GF-D8 (cell line): ENCODE measurements at regions not wholly inside any gene's neighbourhood (a gene's known extent, or its start where the extent isn't known, plus 50 kb on each side); places are given as distances from the start of the nearest gene placed in this dataset.

Experiments used
- DNase-seq: peaks from one replicate; lab custom pipeline; 2025; lab: John Stamatoyannopoulos, UW

DNA sequence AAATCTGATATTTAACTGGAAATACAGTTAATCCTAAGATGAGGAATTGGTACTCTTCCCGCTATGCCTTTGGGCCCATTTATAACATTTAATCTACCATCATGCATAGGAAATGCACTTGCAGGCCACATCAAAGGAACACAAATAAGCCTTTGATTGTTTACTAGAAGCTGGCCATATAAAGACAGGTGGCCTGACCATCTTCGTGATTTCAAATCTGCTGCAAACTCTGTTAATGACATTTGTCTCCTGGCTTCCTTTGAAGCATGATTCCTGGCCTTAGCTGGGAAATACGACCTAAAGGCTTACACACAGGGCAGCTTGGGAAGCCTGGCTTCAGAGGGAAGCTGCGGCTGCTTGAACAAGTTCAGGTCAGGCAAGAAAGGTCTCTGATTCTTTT is 552.1 kb downstream of the CDH26 start:
- no peak for DNase-seq

DNA sequence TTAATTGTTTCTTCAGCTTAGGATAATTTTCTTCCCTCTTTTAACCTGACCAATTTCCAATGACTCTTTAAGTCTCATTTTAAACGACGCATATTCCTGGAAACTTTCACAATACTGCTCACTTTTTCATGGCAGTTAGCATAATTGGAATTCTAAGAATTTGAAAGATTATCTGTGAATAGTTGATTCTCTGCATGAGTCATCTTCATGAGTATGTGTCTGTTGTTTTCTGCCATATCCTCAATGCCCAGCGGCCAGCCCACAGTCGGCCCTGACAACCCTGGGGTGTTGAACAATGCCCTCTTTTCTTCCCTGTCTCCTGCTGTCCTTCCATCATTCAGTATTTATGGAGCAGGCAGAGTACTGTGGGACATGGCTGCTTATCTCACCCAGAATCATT is 554.2 kb downstream of the CDH26 start:
- no peak for DNase-seq

DNA sequence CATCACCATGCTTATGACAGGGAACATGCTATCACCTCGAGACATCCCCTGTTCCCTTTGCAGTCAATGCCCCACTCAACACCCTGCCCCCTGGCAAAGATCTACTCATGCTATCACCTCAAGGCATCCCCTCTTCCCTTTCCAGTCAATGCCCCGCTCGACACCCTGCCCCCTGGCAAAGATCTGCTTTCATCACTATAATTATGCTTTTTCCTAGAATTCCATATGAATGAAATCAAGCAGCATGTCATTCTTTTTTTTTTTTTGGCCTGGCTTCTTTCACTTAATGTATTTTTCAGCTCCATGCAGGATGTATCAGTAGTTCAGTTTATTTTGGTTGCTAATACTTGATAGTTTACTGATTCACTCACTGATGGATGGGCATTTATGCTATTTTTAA is 554.9 kb downstream of the CDH26 start:
- DNase-seq, result no peak

DNA sequence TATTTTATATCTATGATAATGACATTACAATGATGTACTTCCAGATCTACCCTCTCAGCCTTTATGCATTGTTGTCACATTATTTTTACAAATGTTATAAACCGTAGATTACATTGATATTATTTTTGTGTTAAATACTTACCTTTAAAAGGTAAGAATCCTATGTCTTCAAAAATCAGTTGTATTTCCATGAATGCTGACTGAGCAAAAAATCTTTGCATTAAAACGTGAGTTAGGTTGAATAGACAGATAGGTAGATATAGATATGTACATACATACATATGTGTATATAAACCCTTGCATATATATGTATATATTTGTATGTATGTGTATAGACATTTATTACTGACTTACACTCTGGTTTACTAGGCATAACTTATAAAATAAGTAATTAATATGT is 558.2 kb downstream of the CDH26 start:
- DNase-seq, result no peak

DNA sequence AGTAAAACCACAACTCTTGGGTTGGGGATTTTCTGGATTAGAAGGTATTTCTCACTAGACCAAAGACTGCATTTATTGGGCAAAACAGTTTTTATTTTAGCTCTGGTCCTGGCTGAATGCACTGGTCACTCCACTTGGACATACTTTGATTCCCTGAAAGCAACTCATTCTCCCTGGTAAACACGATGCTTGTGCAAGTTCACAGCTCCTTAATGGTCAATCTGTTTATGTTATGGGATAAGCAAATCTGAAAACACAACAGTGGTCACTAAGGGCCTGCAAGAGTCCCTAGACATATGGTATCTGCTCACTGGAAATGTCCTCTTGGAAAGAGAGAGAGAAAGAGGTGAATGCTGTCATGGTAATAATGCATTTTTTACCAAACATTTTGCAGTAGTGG is 559.8 kb downstream of the CDH26 start:
- no peak for DNase-seq

DNA sequence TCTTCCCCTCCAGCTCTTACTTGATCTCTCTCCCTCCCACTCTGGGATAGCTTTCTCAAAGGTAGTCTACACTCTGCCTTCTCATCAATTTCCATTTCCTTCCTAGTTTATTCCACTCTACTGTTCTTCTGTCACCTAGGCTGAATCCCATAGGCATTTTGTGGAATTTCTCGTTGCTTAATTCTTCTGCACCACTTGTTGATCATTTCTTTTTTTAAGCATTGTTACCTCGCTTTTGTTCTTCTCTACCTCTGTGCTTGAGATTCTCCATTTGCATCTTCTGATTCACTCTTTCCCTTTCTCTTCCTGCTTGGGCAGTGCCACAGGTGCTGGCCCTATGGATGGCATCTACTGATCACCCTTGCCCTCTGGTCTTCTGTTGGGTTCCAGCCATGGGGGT is 567.2 kb downstream of the CDH26 start:
- no peak for DNase-seq

DNA sequence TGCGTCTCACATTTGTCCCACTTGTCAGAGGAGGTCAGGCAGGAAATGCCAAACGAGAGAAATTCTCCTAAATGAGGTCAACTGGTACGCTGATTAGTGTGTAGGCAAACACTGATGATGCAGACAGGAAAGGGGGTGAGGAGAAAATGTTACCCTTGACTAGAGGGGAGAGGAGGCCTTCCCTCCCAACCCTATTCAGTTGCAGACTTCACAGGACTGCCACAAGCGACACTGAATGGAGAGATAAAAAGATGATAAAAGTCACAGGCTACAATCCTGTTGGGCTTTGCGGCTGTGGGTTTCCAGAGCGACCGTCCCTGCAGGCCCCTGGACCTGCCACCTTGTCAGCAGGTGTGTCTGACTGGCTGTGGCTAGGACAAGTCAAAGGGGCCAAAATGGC is 569.4 kb downstream of the CDH26 start:
- DNase-seq, result no peak

DNA sequence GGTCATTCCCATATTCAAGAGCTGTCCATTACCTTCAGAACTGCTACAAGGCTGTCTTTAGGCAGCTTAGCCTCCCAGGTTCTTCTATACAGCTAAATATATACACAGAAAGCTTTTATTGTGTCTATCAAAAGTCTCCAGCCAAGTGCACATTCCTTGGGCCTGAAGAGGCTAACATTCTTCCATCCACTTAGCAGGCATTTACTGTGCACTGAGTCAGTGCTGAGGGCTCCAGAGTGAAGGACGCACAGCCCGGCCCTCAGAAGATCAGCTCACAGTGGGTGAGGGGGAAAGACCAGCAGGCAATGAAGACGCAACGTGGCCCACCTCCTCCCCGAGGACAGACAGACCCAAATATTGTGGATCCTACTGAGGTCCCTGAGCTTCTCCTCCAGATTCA is 569.9 kb downstream of the CDH26 start:
- no peak for DNase-seq

DNA sequence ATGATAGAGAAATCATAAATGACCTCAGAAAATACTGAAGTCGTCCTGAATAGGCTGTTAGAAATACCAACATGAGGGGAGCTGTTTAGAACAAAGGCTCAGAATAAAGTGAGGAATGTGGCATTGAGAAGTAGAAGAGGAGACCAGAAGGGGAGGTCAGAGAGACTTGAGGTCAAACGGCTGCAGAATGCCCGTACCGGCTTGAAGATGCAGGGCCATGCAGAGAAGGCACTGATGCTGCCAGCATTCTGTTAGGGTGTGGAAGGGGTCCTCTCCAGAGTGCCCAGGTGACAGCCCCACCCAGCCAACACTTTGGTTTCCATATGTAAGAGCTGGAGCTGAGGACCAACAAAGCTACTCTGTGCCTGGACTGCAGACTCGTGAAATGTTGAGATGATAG is 570.9 kb downstream of the CDH26 start:
- DNase-seq, result no peak

DNA sequence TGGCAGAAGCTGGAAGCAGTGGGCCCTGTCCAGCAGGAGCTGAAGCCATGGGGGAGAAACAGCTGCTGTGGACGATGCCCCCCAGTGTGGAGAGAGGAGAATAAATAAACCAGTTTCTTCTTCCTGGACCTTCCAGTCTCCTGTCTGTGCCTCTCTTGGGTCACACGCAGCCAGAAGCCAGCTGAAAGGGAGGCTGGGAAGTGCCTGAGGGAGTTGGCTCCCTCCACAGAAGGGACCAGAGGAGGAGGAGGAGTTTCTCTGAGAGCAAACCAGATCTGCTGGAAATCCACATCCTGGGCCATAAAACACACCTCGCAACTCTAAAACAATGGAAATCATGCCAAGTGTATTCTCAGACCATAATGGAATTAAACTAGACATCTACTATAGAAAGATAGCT is 577.0 kb downstream of the CDH26 start:
- no peak for DNase-seq

DNA sequence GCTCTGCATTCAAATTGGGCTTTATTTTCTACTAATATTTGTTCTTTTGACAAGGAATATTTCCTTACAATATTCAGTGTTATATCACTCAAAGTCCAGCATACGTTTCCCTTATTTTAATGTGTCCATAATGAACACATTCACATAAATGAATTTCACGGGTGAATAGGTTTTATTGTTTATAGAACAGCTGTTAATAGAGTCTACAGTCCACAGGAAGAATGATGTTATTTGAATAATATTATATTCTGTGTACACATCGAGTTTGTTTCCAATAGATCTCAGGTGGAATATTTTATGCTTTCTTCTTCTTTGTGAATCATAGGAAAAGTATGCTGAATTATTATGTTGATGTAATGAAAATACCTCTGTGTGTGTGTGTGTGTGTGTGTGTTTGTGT is 582.4 kb downstream of the CDH26 start:
- no peak for DNase-seq

DNA sequence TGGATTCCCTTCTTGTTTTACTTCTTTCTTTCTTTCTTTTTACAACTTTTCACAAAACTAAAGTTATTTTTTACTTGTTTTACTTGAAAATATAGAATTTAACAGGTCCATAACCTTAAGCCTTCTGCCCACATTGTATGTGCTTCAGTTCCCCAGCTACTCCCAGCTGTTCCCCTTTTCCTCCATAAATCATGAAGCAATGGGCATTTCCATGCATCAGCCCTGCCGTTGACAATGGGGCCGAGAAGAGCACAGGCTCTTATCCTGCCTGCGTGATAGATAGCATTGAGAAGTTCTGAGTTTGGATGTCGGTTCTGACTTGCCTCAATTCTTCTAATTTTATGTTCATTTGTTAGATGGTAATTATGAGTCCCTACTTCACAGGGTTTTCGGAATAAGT is 583.8 kb downstream of the CDH26 start:
- DNase-seq, result no peak

DNA sequence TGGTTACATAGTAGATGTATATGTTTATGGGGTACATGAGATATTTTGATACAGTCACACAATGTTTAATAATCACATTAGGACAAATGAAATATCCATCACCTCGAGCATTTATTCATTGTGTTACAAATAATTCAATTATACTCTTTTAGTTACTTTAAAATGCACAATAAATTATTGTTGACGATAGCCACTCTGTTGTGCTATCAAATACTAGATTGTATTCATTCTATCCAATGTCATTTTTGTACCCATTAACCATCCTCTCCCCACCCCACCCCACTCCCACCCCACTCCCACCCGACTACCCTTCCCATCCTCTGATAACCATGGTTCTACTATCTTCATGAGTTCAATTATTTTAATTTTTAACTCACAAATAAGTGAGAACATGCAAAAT is 585.4 kb downstream of the CDH26 start:
- no peak for DNase-seq

DNA sequence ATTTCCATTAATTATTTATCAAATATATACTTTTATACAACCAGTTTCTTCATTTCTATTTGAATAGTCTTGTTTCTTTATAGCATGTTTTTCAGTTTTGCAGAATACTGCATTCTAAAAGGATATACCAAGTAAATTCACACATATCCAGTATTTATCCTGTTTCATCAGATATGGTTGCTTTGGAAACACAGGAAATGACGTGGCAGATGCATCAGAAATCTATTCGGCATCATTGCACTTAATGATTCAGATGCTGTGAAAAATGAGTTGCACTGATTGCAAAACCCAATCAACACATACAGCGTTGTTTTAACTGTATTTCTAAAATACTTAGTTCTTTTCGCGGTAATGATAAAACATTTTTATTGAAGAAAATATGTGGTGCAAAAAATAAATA is 594.9 kb downstream of the CDH26 start:
- no peak for DNase-seq

DNA sequence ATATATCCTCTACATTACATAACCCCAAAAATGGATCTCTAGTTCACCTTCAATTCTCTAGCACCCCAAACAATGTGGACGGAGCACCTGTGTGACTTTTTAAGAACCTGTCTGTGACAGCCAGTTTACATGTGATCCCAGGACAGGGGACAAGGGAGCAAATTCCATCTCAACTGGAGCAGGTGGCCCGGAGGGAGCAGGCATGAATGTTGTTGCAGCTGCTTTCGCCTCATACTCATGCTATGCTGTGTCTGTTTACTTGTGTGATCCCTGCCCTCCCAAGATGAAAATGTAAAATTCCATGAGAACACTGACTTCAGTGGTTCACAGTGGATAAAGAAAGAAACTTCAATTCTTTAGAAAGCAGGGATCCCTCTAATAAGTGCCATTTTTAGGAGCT is 600.3 kb downstream of the CDH26 start:
- DNase-seq, result no peak

DNA sequence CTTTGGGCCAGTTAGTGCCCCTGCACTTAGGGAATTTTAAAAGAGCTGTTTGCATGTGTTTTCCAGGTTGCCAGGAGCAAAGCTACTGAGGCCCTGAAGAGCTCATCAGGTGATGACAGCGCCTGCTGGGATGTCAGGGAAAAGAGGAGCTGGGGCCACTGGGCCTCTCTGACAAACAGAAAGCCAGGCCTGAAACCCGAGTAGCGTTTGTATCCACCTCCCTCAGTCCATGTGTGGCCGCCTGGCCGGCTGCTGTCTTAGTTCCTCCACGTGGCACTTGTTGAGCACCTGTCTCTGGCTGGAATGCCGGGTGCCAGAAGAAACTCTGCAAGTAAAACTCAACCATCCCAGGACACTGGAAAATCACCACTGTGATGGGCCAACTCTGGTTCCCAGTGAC is 601.2 kb downstream of the CDH26 start:
- DNase-seq, result no peak

DNA sequence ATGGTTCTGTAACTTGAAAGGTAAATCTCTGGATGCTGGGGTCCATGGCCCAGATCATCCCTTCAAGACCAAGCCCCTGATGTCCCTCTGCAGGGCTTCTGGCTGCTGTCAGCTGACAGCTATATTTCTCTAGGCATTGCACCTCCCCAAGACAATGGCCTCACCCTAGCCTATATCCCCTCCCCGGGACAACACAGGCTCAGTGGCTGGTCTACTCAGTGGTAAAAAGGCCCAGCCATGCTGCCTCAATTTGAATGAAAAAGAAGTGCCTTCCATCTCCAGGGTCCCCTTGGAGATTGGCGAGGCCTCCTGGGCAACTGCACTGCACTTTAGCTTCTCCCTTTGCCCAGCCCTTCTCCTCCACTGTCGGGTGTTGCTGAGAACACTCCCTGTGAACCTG is 602.8 kb downstream of the CDH26 start:
- no peak for DNase-seq

DNA sequence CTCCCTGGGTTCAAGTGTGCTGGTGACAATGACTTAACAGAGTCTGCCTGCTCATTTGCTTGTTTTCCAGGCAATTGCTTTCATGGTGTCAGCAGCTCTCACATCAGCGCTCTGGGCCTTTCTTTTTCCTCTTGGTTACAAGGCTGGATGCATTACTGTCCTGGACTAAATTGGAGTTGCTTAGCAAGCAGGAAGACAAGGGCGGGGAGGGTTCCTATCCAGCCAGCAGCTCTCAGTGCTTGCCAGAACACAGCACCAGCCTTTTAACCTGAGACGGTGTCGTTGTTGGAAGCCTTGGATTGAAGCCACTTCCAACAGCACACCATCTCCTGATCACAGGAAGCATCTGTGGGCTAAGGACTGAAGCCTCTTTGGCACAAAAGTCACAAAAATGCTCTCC is 606.9 kb downstream of the CDH26 start:
- no peak for DNase-seq

DNA sequence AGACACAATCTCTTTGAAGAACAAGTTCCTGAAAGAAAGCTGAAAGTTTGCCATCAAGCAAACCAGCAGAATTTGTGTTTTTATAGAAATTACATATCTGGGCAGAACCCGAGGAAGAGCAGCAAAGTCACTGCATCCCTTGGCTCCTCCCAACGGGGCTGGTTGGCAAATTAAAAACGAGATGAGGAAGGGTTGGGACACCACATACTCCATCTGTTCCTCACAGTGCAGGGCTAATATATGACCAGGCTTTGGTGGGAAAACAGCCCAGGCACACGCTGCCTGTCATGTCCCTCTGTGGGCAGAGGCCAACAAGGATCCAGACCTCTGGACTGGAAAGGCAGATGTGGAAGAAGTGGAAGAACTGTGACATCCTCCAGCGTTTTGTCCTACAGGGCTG is 607.3 kb downstream of the CDH26 start:
- DNase-seq, result no peak

DNA sequence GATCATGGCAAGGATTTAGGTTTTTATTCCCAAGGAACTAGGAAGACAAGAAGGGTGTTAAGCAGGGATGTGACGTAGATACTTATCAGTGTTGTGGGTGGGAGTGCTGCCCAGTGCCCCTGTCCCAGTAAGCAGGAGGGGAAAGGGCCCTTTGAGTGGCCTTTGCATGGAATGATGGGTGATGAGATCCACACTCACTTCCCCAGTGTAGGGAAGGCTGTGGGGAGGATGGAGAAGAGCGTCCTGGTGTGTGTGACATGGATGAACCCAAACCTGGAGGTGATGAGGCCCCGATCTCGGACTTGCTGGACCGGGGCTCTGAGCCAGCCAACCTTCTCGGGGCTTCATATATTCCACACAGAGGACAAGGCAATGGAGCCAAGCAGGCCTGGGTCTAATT is 610.9 kb downstream of the CDH26 start:
- no peak for DNase-seq

DNA sequence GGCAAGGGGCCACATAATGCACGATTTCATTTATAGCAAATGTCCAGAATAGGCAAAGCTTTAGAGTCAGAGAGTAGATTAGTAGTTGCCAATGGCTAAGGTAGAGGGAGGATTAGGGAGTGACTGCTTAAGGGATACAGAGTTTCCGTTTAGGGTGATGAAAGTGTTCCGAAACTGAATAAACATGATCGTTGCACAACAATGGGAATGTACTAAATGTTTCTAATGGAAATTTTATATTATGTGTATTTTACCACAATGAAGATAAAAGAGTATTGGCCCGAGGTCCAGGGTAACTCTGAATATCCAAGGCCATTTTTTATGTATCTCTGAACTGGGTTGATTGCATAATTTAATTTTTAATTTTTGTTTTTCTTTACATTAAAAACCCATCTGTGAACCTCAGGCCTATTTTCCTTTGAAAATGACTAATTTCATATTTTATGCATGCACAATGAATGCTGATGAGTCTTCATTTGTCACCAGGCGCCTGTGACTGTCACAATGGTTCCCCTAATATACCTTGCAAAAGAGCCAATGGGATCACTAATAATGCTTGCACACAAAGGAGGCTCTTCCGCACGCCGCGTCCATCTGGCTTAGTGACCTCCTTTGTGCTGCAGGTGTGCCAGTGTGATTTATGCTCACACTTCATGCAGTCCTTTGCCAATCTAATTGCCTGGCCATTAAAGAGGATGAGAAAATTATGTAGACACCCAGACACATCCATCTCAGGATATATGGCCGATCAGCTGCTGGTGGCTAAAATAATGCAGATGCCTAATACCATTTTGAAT is 612.5 kb downstream of the CDH26 start:
- DNase-seq, result no peak

DNA sequence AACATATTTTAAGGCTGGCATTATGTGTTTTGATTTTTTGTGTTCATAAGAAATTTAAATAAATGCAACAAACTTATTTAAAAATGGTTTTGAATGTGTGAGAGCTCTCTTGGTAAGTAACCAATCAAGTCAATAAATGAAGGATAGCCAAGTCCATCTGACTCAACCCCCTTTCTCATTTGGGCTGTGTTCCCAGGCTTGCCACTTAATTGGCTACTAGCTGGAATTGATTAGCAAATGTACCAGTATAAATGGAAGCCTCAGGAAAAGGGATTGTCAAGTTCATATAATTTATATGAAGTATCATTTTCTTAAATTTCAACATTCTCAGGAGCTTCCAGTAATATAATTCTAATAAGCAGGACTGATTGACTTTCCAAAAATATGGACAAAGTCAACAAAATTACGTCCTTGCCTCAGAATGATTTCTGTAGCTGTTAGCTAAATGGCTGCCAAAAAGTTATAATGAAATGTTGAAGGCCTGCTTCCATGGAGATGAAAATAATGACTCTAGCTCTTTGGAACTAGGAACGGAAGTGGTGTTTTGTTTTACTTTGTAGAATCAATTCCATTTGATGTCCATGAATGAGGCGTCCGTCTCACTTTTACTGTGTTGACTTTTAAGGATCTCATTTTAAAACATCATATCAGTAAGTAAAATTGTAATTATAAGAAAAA is 614.9 kb downstream of the CDH26 start:
- no peak for DNase-seq

DNA sequence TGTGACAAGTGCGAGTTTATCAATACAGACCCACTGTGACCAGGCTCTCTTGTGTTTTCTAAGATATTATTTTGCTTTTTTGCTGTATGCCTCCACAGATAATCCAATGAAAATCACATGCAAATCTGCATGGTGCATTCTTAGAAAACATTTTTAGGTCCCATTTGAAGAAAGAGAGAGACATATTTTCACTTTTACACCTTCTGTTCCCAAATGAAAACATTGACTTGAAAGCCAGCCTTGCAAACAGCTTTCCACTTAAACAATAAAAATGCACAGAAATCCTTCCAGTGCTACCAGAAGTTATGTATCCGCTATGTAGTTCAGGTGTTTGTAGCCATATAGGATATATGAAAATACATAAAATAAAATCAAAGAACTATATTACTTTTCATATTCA is 618.0 kb downstream of the CDH26 start:
- no peak for DNase-seq

DNA sequence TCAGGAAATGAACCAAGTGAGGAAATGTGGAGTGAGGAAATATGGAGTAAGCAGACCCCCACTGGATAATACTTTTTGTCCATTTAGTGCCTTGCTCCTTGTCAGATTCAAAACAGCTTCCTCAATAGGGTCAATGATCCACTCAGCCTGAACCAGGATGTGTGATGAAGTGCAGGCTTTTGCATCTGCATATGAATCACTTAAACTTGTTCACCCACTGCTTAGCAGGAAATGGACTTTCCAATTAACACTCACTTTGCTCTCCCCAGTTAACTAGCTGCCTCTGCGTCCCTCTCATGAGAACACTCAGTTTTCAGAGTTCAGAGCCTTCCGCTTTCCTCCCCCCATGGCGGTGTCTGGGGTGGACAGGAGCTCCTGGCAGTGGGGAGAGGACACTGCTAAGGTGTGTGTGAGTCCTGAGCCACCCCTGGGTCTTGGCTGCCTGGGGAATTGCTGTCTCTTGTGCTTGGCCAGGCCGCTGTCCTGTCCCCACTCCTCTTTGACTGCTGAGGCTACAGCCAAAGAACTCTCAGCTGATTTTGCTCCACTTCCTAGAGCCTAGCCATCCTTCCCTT is 621.8 kb downstream of the CDH26 start:
- DNase-seq, result no peak
